ENCODE measurements at regions not wholly inside any gene's neighbourhood (a gene's known extent, or its start where the extent isn't known, plus 50 kb on each side); places are given as distances from the start of the nearest gene placed in this dataset.

DNA sequence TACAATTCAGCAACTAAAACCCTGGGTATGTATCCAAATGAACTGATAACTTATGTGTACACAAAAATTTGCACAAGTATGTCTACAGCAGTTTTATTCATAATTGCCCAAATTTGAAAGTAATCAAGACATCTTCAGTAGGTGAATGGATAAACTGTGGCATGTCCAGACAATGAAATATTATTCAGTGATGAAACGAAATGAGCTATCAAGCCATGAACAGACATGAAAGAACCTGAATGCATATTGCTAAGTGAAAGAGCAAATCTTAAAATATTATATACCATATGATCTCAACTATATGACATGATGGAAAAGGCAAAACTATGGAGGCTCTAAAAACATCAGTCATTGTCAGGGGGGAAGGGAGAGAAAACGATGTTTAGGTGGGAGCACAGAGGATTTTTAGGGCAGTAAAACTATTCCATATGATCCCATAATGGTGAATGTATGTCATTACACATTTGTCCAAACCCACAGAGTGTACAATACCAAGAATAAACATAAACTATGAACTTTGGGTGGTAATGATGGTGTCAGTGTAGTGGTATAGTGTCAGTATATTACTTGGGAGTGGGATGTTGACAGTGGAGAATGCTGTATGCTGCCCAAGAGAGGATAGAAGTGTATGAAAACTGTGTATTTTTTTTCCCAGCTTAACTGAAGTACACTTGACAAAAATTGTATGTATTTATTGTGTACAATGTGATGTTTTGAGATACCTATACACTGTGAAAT is 92.8 kb upstream of the PPP2R5A start:
- intact Hi-C loops (cut with DNase I; ENCODE audit: low total_unique reads): no loop called here
- H3K27me3 ChIP-seq: no peaks in the 10 kb centered on the region

DNA sequence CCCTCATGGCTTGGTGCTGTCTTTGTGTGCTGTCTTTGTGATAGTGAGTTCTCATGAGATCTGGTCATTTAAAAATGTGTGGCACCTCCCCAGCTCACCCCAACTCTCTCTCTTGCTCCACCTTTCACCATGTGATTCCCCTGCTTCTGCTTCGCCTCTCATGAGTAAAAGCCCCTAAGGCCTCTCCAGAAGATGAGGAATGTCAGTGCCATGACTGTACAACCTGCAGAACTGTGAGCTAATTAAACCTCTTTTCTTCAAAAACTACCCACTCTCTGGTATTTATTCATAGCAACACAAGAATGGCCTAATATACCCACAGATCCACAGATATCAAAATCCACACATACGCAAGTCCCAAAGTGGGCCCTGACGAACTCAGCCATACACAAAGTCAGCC is 88.9 kb upstream of the PPP2R5A start:
- Histone ChIP-seq H3K27ac (no peak overlapping the region), H3K9me3 (peaks cover 0 to 4% of the 10 kb centered on the region in 2 donors), H3K4me3 (no peak overlapping the region), H3K4me1 (no peaks in the 10 kb centered on the region), H3K27me3 (no peaks in the 10 kb centered on the region), H3K36me3 (no peaks in the 10 kb centered on the region)
- TF ChIP-seq, protein P1, sequence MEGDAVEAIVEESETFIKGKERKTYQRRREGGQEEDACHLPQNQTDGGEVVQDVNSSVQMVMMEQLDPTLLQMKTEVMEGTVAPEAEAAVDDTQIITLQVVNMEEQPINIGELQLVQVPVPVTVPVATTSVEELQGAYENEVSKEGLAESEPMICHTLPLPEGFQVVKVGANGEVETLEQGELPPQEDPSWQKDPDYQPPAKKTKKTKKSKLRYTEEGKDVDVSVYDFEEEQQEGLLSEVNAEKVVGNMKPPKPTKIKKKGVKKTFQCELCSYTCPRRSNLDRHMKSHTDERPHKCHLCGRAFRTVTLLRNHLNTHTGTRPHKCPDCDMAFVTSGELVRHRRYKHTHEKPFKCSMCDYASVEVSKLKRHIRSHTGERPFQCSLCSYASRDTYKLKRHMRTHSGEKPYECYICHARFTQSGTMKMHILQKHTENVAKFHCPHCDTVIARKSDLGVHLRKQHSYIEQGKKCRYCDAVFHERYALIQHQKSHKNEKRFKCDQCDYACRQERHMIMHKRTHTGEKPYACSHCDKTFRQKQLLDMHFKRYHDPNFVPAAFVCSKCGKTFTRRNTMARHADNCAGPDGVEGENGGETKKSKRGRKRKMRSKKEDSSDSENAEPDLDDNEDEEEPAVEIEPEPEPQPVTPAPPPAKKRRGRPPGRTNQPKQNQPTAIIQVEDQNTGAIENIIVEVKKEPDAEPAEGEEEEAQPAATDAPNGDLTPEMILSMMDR (IDR thresholded peaks at IDR 0.05): no peak
- TF ChIP-seq POLR2AphosphoS5 (IDR thresholded peaks at IDR 0.05) (no peak), POLR2A (IDR thresholded peaks at IDR 0.05) (no peak)
- DNase-seq (ENCODE audit: low spot score in 2 of 2): no peak
- intact Hi-C loops (cut with DNase I; ENCODE audit: low total_unique reads): no loop called here

More for the DNA sequence above, 92.8 kb upstream of the PPP2R5A start:
- Histone ChIP-seq H3K27ac (no peak overlapping the region), H3K9me3 (peaks cover 0 to 4% of the 10 kb centered on the region in 2 donors), H3K4me3 (no peak overlapping the region), H3K4me1 (no peaks in the 10 kb centered on the region), H3K36me3 (no peaks in the 10 kb centered on the region)
- no peak for DNase-seq (ENCODE audit: low spot score in 2 of 2)
- TF ChIP-seq POLR2A (IDR thresholded peaks at IDR 0.05) (no peak), POLR2AphosphoS5 (IDR thresholded peaks at IDR 0.05) (no peak)
- TF ChIP-seq, protein P1 (IDR thresholded peaks at IDR 0.05): no peak

DNA sequence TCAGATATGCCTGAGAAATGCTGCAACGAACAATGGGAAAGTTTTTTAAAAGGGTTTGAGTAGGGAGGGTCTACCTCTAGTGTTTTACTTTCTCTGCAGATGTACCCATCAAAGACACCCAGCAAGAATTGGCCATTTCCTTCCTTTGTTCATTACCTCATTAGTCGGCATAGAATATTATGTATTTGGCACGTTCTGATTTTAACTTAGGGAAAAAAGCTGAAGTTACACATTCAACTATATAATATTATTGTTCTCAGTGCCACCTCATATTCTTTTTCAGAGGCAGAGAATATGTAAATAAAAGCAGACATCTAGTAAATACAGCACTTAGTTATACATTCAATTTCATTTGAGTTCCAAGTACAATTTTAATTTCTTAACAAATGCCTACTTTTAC is 83.7 kb upstream of the PPP2R5A start:
- H3K27ac ChIP-seq: no peak overlapping the region
- H3K27me3 ChIP-seq: no peaks in the 10 kb centered on the region
- H3K9me3 ChIP-seq: no peaks in the 10 kb centered on the region
- H3K4me3 ChIP-seq: no peak overlapping the region
- no peaks in the 10 kb centered on the region for H3K36me3 ChIP-seq
- intact Hi-C loops (cut with DNase I; ENCODE audit: low total_unique reads): no loop called here
- TF ChIP-seq, protein P1 (IDR thresholded peaks at IDR 0.05): no peak
- TF ChIP-seq POLR2A (IDR thresholded peaks at IDR 0.05) (no peak), POLR2AphosphoS5 (IDR thresholded peaks at IDR 0.05) (no peak)
- no peaks in the 10 kb centered on the region for H3K4me1 ChIP-seq
- DNase-seq (ENCODE audit: low spot score in 2 of 2): no peak

DNA sequence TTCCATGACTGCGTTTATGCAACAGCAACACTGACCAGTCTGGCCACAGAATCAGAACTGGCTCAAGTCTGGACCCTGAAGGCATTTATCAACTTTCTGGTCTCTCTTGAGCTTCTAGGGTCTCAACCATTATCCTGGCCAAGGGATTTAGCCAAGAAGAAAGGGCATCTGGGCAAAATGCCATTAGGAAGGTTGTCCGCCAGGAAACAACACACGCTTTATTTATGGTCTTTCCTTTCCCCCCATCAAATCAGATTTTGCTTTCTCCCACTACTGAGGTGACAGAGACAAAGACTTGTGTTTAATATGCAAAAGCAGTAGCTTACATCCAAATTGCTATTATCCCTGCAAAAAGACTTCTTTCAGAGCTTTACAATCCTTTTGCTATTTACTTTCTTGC is 81.6 kb upstream of the PPP2R5A start:
- Histone ChIP-seq H3K4me1 (no peaks in the 10 kb centered on the region), H3K27me3 (no peaks in the 10 kb centered on the region), H3K4me3 (no peak overlapping the region), H3K27ac (no peak overlapping the region), H3K9me3 (no peaks in the 10 kb centered on the region), H3K36me3 (no peaks in the 10 kb centered on the region)
- intact Hi-C loops (cut with DNase I; ENCODE audit: low total_unique reads): no loop called here
- TF ChIP-seq, protein P1 (IDR thresholded peaks at IDR 0.05): no peak
- no peak for TF ChIP-seq POLR2A (IDR thresholded peaks at IDR 0.05)
- no peak for DNase-seq (ENCODE audit: low spot score in 2 of 2)

DNA sequence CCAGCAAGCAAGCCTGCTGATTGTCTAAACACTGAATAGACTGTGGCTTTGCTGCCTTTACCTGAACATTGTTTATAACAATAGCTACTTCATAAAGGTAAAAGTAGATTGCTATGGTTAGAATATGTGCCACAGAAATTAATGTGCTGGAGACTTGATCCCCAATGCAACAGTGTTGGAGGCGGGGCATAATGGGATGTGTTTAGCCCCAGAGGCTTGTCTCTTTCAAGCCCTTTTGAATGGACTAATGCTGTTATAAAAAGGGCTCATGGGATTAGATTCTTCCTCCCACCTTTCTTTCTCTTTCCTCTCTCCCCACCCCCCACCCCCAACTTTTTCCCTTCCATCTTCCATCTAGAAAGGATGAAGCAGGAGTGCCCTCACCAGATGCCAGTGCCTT is 80.2 kb upstream of the PPP2R5A start:
- TF ChIP-seq, protein P1 (IDR thresholded peaks at IDR 0.05): no peak
- TF ChIP-seq POLR2A (IDR thresholded peaks at IDR 0.05): no peak
- no peak for TF ChIP-seq POLR2AphosphoS5 (IDR thresholded peaks at IDR 0.05)
- no peaks in the 10 kb centered on the region for H3K36me3 ChIP-seq
- no peaks in the 10 kb centered on the region for H3K9me3 ChIP-seq
- H3K4me3 ChIP-seq: no peak overlapping the region
- no peak overlapping the region for H3K27ac ChIP-seq
- no peaks in the 10 kb centered on the region for H3K27me3 ChIP-seq
- no peaks in the 10 kb centered on the region for H3K4me1 ChIP-seq
- DNase-seq (ENCODE audit: low spot score in 2 of 2): no peak
- intact Hi-C loops (cut with DNase I; ENCODE audit: low total_unique reads): no loop called here
